ENCODE measurements at regions not wholly inside any gene's neighbourhood (a gene's known extent, or its start where the extent isn't known, plus 50 kb on each side); places are given as distances from the start of the nearest gene placed in this dataset.

- TF ChIP-seq CTCF (IDR thresholded peaks at IDR 0.05; ENCODE audit: low read depth, low read length) = no peak
- Histone ChIP-seq H3K9me3 (ENCODE audit: severe bottlenecking) (no peaks in the 10 kb centered on the region), H3K27me3 (ENCODE audit: insufficient read depth, low read depth, severe bottlenecking) (no peaks in the 10 kb centered on the region), H3K36me3 (no peaks in the 10 kb centered on the region), H3K4me3 (ENCODE audit: low read depth, low read length) (no peak overlapping the region), H3K27ac (no peak overlapping the region)
- no peak for DNase-seq
These were observed 250.7 kb downstream of the TBC1D4 start for GRCh38 chr13:75231235-75231634.

DNA sequence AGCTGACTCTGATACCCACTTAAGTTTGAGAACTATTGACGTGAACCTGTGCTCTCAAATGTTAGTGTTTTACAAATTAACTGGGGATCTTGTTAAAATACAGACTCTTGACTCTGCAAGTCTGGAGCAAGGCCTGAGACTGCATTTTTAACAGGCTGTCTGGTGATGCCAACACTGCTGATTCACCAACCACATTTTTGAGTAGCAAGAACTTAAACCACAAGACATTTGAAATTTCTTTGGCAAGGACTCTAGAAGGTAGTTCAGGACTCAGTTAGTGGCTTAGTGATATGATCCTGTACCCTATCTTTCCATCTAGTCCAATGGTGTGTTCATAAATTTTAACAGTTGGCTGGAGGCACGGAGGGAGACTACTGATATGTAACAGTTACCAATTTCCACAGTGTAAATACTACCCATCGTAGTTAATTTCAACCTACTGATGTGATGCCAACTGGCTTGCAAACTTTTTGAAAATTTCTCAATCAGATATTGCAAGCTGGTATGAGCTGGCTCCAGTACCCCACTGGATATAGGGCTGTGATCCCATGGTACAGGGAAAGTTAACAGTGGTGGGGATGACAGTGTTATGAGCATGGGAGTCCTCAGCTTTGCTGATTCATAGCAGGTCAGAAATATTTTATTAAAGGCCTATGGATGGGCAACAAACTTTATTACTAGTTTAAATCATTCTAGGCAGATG lies 255.1 kb downstream of the TBC1D4 start:
- no peak for TF ChIP-seq CTCF (IDR thresholded peaks at IDR 0.05; ENCODE audit: low read depth, low read length)
- Histone ChIP-seq H3K27ac (no peak overlapping the region), H3K27me3 (ENCODE audit: insufficient read depth, low read depth, severe bottlenecking) (no peaks in the 10 kb centered on the region), H3K9me3 (ENCODE audit: severe bottlenecking) (no peaks in the 10 kb centered on the region), H3K4me3 (ENCODE audit: low read depth, low read length) (no peak overlapping the region), H3K36me3 (no peaks in the 10 kb centered on the region)
- DNase-seq = no peak

DNA sequence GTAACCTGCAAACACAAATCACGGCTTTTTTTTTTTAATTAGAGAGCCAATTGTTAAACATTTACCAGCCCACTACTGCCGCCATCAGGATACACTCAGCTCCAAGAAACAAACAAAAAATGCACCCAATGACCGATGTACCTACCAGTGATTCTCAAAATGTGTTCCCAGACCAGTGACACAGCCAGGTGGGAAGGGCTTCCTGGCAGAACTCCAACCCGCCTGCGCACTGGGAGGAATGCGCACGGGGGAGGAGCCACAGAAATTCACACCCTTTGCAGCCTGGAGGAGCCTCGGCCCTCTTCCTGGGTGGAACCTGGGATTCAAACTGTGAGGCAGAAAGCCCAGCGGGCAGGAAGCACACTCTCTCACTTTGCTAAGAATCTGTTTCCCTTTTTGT lies 255.9 kb downstream of the TBC1D4 start:
- H3K27me3 ChIP-seq (ENCODE audit: insufficient read depth, low read depth, severe bottlenecking) = no peaks in the 10 kb centered on the region
- H3K36me3 ChIP-seq = no peaks in the 10 kb centered on the region
- H3K9me3 ChIP-seq (ENCODE audit: severe bottlenecking) = no peaks in the 10 kb centered on the region
- H3K4me3 ChIP-seq (ENCODE audit: low read depth, low read length) = no peak overlapping the region
- no peak for DNase-seq
- no peak for TF ChIP-seq CTCF (IDR thresholded peaks at IDR 0.05; ENCODE audit: low read depth, low read length)
- H3K27ac ChIP-seq = no peak overlapping the region

- Histone ChIP-seq H3K9me3 (ENCODE audit: severe bottlenecking) (no peaks in the 10 kb centered on the region), H3K27ac (no peak overlapping the region), H3K36me3 (no peaks in the 10 kb centered on the region), H3K27me3 (ENCODE audit: insufficient read depth, low read depth, severe bottlenecking) (no peaks in the 10 kb centered on the region), H3K4me3 (ENCODE audit: low read depth, low read length) (no peak overlapping the region)
- no peak for TF ChIP-seq CTCF (IDR thresholded peaks at IDR 0.05; ENCODE audit: low read depth, low read length)
- no peak for DNase-seq
These were observed 256.5 kb downstream of the TBC1D4 start for GRCh38 chr13:75225288-75226032.

DNA sequence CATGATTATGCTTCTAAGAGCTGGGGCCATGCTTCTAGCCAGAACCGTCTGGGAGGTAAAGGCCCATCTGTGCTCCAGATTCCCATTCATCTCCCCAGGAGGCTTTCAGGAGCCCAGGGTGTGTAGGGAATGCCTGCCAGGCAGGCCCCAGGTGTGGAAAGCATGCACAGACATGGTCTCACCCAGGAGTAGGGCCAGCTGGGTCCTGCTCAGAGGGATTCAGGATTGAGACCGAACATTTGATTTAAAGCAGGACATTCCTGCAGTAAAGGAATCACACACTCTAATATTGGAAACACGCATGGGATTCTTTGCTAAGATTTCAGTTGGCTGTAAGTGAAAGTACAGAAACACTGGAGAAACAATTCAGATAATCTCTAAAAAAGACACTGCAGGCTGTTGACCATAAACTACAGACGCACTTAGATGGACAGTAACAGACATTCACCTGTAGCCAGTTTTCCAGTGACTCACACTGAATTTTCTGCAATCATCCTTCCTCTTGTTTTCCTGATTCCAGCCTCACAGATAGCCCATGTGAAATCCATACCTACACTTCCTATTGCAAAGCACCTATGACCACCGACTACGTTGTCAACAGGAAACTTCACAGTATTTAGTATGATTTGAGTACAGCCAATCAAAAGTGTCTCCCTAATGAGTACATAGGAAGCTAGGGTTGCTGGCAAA lies 257.8 kb downstream of the TBC1D4 start:
- TF ChIP-seq CTCF (IDR thresholded peaks at IDR 0.05; ENCODE audit: low read depth, low read length) = no peak
- H3K4me3 ChIP-seq (ENCODE audit: low read depth, low read length) = no peak overlapping the region
- DNase-seq = no peak
- H3K36me3 ChIP-seq = no peaks in the 10 kb centered on the region
- H3K9me3 ChIP-seq (ENCODE audit: severe bottlenecking) = no peaks in the 10 kb centered on the region
- no peaks in the 10 kb centered on the region for H3K27me3 ChIP-seq (ENCODE audit: insufficient read depth, low read depth, severe bottlenecking)
- no peak overlapping the region for H3K27ac ChIP-seq

Data from WERI-Rb-1 (cell line).